ENCODE measurements at regions not wholly inside any gene's neighbourhood (a gene's known extent, or its start where the extent isn't known, plus 50 kb on each side); places are given as distances from the start of the nearest gene placed in this dataset.

- TF ChIP-seq CTCF (conservative IDR thresholded peaks at IDR 0.05; ENCODE audit: low read length), result no peak
- no peak for DNase-seq (ENCODE audit: low read depth)
- no peak overlapping the region for H3K4me3 ChIP-seq (ENCODE audit: low read length)
Observed at GRCh38 chr2:173828189-173829142, 136.7 kb downstream of the SP3 start.

GRCh38 chr2:173829727-173830126, 135.4 kb downstream of the SP3 start:
- no peak for TF ChIP-seq CTCF (conservative IDR thresholded peaks at IDR 0.05; ENCODE audit: low read length)
- DNase-seq (ENCODE audit: low read depth), result no peak
- no peak overlapping the region for H3K4me3 ChIP-seq (ENCODE audit: low read length)

- no peak overlapping the region for H3K4me3 ChIP-seq (ENCODE audit: low read length)
- no peak for TF ChIP-seq CTCF (conservative IDR thresholded peaks at IDR 0.05; ENCODE audit: low read length)
- peak; percentile 26 for DNase-seq (ENCODE audit: low read depth)
Observed at GRCh38 chr2:173830170-173830569, 135.0 kb downstream of the SP3 start.

GRCh38 chr2:173831312-173832229, 133.6 kb downstream of the SP3 start:
- H3K4me3 ChIP-seq (ENCODE audit: low read length), result no peak overlapping the region
- no peak for TF ChIP-seq CTCF (conservative IDR thresholded peaks at IDR 0.05; ENCODE audit: low read length)
- peak; percentile 55 for DNase-seq (ENCODE audit: low read depth)

- H3K4me3 ChIP-seq (ENCODE audit: low read length), result no peak overlapping the region
- no peak for TF ChIP-seq CTCF (conservative IDR thresholded peaks at IDR 0.05; ENCODE audit: low read length)
- no peak for DNase-seq (ENCODE audit: low read depth)
Observed at GRCh38 chr2:173834141-173834540, 131.0 kb downstream of the SP3 start.

- no peak overlapping the region for H3K4me3 ChIP-seq (ENCODE audit: low read length)
- TF ChIP-seq CTCF (conservative IDR thresholded peaks at IDR 0.05; ENCODE audit: low read length), result no peak
- DNase-seq (ENCODE audit: low read depth), result no peak
Observed at GRCh38 chr2:173835726-173836125, 129.4 kb downstream of the SP3 start.
